ENCODE measurements at regions not wholly inside any gene's neighbourhood (a gene's known extent, or its start where the extent isn't known, plus 50 kb on each side); places are given as distances from the start of the nearest gene placed in this dataset.

GRCh38 chr2:107412209-107412904 is 414.3 kb upstream of the RGPD4 start:
- Histone ChIP-seq H4K20me1 (replicated peaks; ENCODE audit: insufficient read depth) (no peaks in the 10 kb centered on the region), H3K27me3 (ENCODE audit: insufficient read depth) (no peaks in the 10 kb centered on the region), H3K27ac (ENCODE audit: low read depth) (no peak overlapping the region), H3K4me3 (no peak overlapping the region), H3K4me2 (no peak overlapping the region), H3K4me1 (ENCODE audit: insufficient read depth) (no peaks in the 10 kb centered on the region), H3K9me2 (ENCODE audit: insufficient read depth) (0 out of 2 replicates have a peak, but pooled peaks cover 4% of the 10 kb centered on the region), H3K36me3 (ENCODE audit: insufficient read depth) (no peaks in the 10 kb centered on the region), H2AFZ (no peak overlapping the region), H3K79me2 (replicated peaks; ENCODE audit: insufficient read depth) (no peaks in the 10 kb centered on the region), H3F3A (replicated peaks; ENCODE audit: low read depth) (no peaks in the 10 kb centered on the region)
- ATAC-seq, result no peak
- H3K36me3 Mint-ChIP-seq (ENCODE audit: low read depth), result no peaks in the 10 kb centered on the region
- H3K27ac Mint-ChIP-seq, result no peak overlapping the region
- TF ChIP-seq ZNF114 (CRISPR knock-in tag; IDR thresholded peaks at IDR 0.05) (no peak), POLR2AphosphoS5 (IDR thresholded peaks at IDR 0.05; ENCODE audit: low read depth) (no peak), ZNF462 (CRISPR knock-in tag; IDR thresholded peaks at IDR 0.05) (no peak), CREB1 (CRISPR knock-in tag; IDR thresholded peaks at IDR 0.05; ENCODE audit: low read depth) (no peak), JUNB (IDR thresholded peaks at IDR 0.05; ENCODE audit: unreplicated experiment) (no peak), EZH2 (IDR thresholded peaks at IDR 0.05; ENCODE audit: low read depth, unreplicated experiment) (no peak), EZH2phosphoT487 (IDR thresholded peaks at IDR 0.05; ENCODE audit: unreplicated experiment) (no peak), NANOG (IDR thresholded peaks at IDR 0.05; ENCODE audit: borderline replicate concordance) (no peak), ZNF331 (CRISPR knock-in tag; IDR thresholded peaks at IDR 0.05; ENCODE audit: low read depth) (no peak)
- H3K27me3 Mint-ChIP-seq (ENCODE audit: insufficient read depth, low read depth, poor library complexity), result peaks cover 4% of the 10 kb centered on the region
- DNase-seq (ENCODE audit: low spot score), result no peak
- H3K9me3 Mint-ChIP-seq, result no peaks in the 10 kb centered on the region
- no peaks in the 10 kb centered on the region for H3K4me1 Mint-ChIP-seq
- no peak overlapping the region for H3K4me3 Mint-ChIP-seq
